ENCODE measurements at regions not wholly inside any gene's neighbourhood (a gene's known extent, or its start where the extent isn't known, plus 50 kb on each side); places are given as distances from the start of the nearest gene placed in this dataset.

DNA sequence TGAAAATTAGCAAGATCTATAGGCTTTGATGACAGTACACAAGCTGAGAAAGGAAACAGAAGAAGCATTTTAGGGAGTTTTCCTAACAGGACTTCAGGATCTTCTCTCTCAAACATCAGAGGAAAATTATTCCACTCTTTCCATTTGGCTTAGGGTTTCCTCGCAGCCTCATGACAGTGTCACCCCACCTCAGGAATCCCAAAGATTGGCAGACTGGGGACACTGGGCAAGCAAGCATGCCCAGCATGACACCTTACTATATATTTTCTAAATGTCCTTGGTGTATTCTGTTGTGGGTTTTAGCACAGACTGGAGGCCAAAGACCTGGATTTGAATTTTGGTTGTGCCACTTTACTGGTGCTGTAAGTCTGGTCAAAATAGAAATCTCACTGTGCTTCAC is 482.4 kb upstream of the SOX5 start:
- Mint-ChIP-seq H3K27ac (no peak overlapping the region), H3K4me1 (peaks cover 14% of the 10 kb centered on the region), H3K9me3 (ENCODE audit: insufficient read depth) (no peaks in the 10 kb centered on the region), H3K4me3 (no peak overlapping the region), H3K27me3 (no peaks in the 10 kb centered on the region)
- no peak for TF ChIP-seq CTCF (IDR thresholded peaks at IDR 0.05)
- no peak for TF ChIP-seq EZH2 (IDR thresholded peaks at IDR 0.05; ENCODE audit: borderline replicate concordance, insufficient read depth, low read depth, low read length, poor library complexity, severe bottlenecking)
- no peak overlapping the region for H3K9ac ChIP-seq (ENCODE audit: low read length)
- no peak overlapping the region for H3K4me2 ChIP-seq (replicated peaks; ENCODE audit: low read depth, low read length, poor library complexity, severe bottlenecking)
- no peaks in the 10 kb centered on the region for H4K20me1 ChIP-seq (ENCODE audit: control insufficient read depth, insufficient read depth, low read length, poor library complexity, severe bottlenecking)
- no peak overlapping the region for H3K27ac ChIP-seq (ENCODE audit: low read length in 2 of 2)
- no peak overlapping the region for H3K4me3 ChIP-seq (ENCODE audit: control extremely low read depth in 1 of 5, extremely low read depth in 1 of 5, insufficient read depth in 1 of 5, low read depth in 2 of 5, low read length in 4 of 5)
- CTCF ChIA-PET = no interaction called here
- H3K4me1 ChIP-seq (ENCODE audit: control insufficient read depth in 2 of 2, insufficient read depth in 2 of 2, low read length in 2 of 2) = no peaks in the 10 kb centered on the region
- H3K27me3 ChIP-seq (replicated peaks in 1 of 4; ENCODE audit: control extremely low read depth in 1 of 4, control insufficient read depth in 3 of 4, insufficient read depth in 4 of 4, low read length in 3 of 4) = no peaks in the 10 kb centered on the region
- no peak overlapping the region for H2AFZ ChIP-seq (ENCODE audit: insufficient read depth, low read depth, low read length, poor library complexity, severe bottlenecking)
- DNase-seq = no peak
- POLR2A ChIA-PET = no interaction called here
- no CpG with 5 or more reads among the region's 1 CpG for WGBS (ENCODE audit: insufficient coverage)
- no peaks in the 10 kb centered on the region for H3K36me3 ChIP-seq (replicated peaks in 1 of 2; ENCODE audit: control extremely low read depth in 1 of 2, control insufficient read depth in 1 of 2, extremely low read depth in 1 of 2, insufficient read depth in 2 of 2, low read length in 1 of 2)
- intact Hi-C loops (cut with micrococcal nuclease) = no loop called here
- no peak for ATAC-seq (ENCODE audit: low read depth)
- no peaks in the 10 kb centered on the region for H3K9me3 ChIP-seq (ENCODE audit: control extremely low read depth in 1 of 3, control insufficient read depth in 2 of 3, insufficient read depth in 1 of 3, low read length in 2 of 3)
- H3K79me2 ChIP-seq (ENCODE audit: control insufficient read depth, insufficient read depth, low read length) = no peaks in the 10 kb centered on the region

- H3K4me2 ChIP-seq (replicated peaks; ENCODE audit: low read depth, low read length, poor library complexity, severe bottlenecking) = no peak overlapping the region
- Mint-ChIP-seq H3K27ac (no peak overlapping the region), H3K27me3 (no peaks in the 10 kb centered on the region), H3K4me1 (peaks cover 12% of the 10 kb centered on the region), H3K9me3 (ENCODE audit: insufficient read depth) (no peaks in the 10 kb centered on the region), H3K4me3 (no peak overlapping the region)
- ChIA-PET POLR2A (no interaction called here), CTCF (no interaction called here)
- no CpG with 5 or more reads among the region's 4 CpGs for WGBS (ENCODE audit: insufficient coverage)
- no peaks in the 10 kb centered on the region for H3K27me3 ChIP-seq (replicated peaks in 1 of 4; ENCODE audit: control extremely low read depth in 1 of 4, control insufficient read depth in 3 of 4, insufficient read depth in 4 of 4, low read length in 3 of 4)
- no peak for ATAC-seq (ENCODE audit: low read depth)
- no peak overlapping the region for H2AFZ ChIP-seq (ENCODE audit: insufficient read depth, low read depth, low read length, poor library complexity, severe bottlenecking)
- no peaks in the 10 kb centered on the region for H4K20me1 ChIP-seq (ENCODE audit: control insufficient read depth, insufficient read depth, low read length, poor library complexity, severe bottlenecking)
- no peak overlapping the region for H3K27ac ChIP-seq (ENCODE audit: low read length in 2 of 2)
- DNase-seq = no peak
- H3K9ac ChIP-seq (ENCODE audit: low read length) = no peak overlapping the region
- no peaks in the 10 kb centered on the region for H3K36me3 ChIP-seq (replicated peaks in 1 of 2; ENCODE audit: control extremely low read depth in 1 of 2, control insufficient read depth in 1 of 2, extremely low read depth in 1 of 2, insufficient read depth in 2 of 2, low read length in 1 of 2)
- intact Hi-C loops (cut with micrococcal nuclease) = no loop called here
- TF ChIP-seq CTCF (IDR thresholded peaks at IDR 0.05) (no peak), EZH2 (IDR thresholded peaks at IDR 0.05; ENCODE audit: borderline replicate concordance, insufficient read depth, low read depth, low read length, poor library complexity, severe bottlenecking) (no peak)
- H3K79me2 ChIP-seq (ENCODE audit: control insufficient read depth, insufficient read depth, low read length) = no peaks in the 10 kb centered on the region
- peaks cover 0 to 3% of the 10 kb centered on the region in 2 donors for H3K4me1 ChIP-seq (ENCODE audit: control insufficient read depth in 2 of 2, insufficient read depth in 2 of 2, low read length in 2 of 2)
- H3K9me3 ChIP-seq (ENCODE audit: control extremely low read depth in 1 of 3, control insufficient read depth in 2 of 3, insufficient read depth in 1 of 3, low read length in 2 of 3) = no peaks in the 10 kb centered on the region
- H3K4me3 ChIP-seq (ENCODE audit: control extremely low read depth in 1 of 5, extremely low read depth in 1 of 5, insufficient read depth in 1 of 5, low read depth in 2 of 5, low read length in 4 of 5) = no peak overlapping the region
These were observed 478.3 kb upstream of the SOX5 start for GRCh38 chr12:24427776-24428175.
